ENCODE measurements at regions not wholly inside any gene's neighbourhood (a gene's known extent, or its start where the extent isn't known, plus 50 kb on each side); places are given as distances from the start of the nearest gene placed in this dataset.

DNA sequence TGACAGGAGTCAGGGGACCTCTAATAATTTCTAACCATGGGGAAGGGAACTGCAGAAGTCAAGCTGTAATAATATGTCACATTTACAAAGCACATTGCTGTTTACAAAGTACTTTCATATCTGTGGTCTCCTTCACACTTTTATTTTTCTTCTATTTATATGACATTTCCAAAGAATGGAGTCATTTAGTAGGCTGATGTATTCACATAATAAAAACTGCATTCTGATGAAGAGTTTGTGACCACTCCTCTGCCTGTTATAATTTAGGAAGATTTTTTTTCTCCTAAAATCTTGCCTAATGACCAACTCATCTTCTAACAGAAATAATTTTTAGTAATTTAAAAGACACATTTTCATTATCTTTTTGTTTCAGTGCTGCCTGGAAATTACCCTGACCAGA, 272.2 kb upstream of the VEPH1 start:
- TF ChIP-seq POU2F2 (IDR thresholded peaks at IDR 0.05; ENCODE audit: low read depth, low read length) (no peak), POLR2A (IDR thresholded peaks at IDR 0.05; ENCODE audit: low read depth, low read length) (no peak), POLR2AphosphoS5 (IDR thresholded peaks at IDR 0.05; ENCODE audit: low read depth, low read length) (no peak)

Data from GM12891 (cell line).